ENCODE measurements at regions not wholly inside any gene's neighbourhood (a gene's known extent, or its start where the extent isn't known, plus 50 kb on each side); places are given as distances from the start of the nearest gene placed in this dataset.

GRCh38 chr6:121865811-121866210 is 430.4 kb downstream of the GJA1 start:
- H4K20me1 ChIP-seq (ENCODE audit: insufficient read depth, low read length), result no peaks in the 10 kb centered on the region
- ChIA-PET CTCF (ENCODE audit: low intra/inter-chr PET ratio, low total read pairs) (no interaction called here), POLR2A (no interaction called here)
- H3K9ac ChIP-seq (ENCODE audit: insufficient read depth, low read depth, low read length), result no peak overlapping the region
- intact Hi-C loops (cut with micrococcal nuclease; ENCODE audit: unreplicated experiment) (no loop called here), in situ Hi-C loops (cut with HindIII; ENCODE audit: extremely low pct_ligation_motif_present, low pct_unique_long_range_greater_than_20kb) (no loop called here)
- FAIRE-seq (no peak), ATAC-seq (no peak), DNase-seq (ENCODE audit: low spot score) (no peak)
- 0% methylated on average over 1 of the region's 1 CpG for WGBS (ENCODE audit: low lambda C conversion rate)
- no peak overlapping the region for H3K4me2 ChIP-seq (ENCODE audit: low read depth, low read length)
- H3K27ac ChIP-seq (ENCODE audit: extremely low read length, insufficient read depth, low read length), result no peak overlapping the region
- no peak overlapping the region for H2AFZ ChIP-seq (ENCODE audit: low read length)
- no peaks in the 10 kb centered on the region for H3K79me2 ChIP-seq (ENCODE audit: insufficient read depth, low read length)
- no peaks in the 10 kb centered on the region for H3K36me3 ChIP-seq (replicated peaks in 1 of 2; ENCODE audit: control insufficient read depth in 1 of 2, insufficient read depth in 2 of 2, low read length in 2 of 2)
- H3K9me3 ChIP-seq (ENCODE audit: low read length), result no peaks in the 10 kb centered on the region
- no peak overlapping the region for H3K4me3 ChIP-seq (replicated peaks in 1 of 3; ENCODE audit: insufficient read depth in 1 of 3, low read depth in 2 of 3, low read length in 3 of 3)
- no peaks in the 10 kb centered on the region for H3K27me3 ChIP-seq (ENCODE audit: control insufficient read depth in 1 of 2, insufficient read depth in 2 of 2, low read length in 2 of 2)
- TF ChIP-seq MBNL3 (CRISPR knock-in tag; conservative IDR thresholded peaks at IDR 0.05) (no peak), TOE1 (CRISPR knock-in tag; IDR thresholded peaks at IDR 0.05) (no peak), SIX1 (CRISPR knock-in tag; IDR thresholded peaks at IDR 0.05; ENCODE audit: borderline replicate concordance) (no peak), ZSCAN29 (CRISPR knock-in tag; conservative IDR thresholded peaks at IDR 0.05) (no peak), NCOA2 (CRISPR knock-in tag; IDR thresholded peaks at IDR 0.05) (no peak), ELF4 (CRISPR knock-in tag; IDR thresholded peaks at IDR 0.05; ENCODE audit: borderline replicate concordance) (no peak), HOXA7 (CRISPR knock-in tag; IDR thresholded peaks at IDR 0.05) (no peak), RFXANK (CRISPR knock-in tag; IDR thresholded peaks at IDR 0.05) (no peak), ZBTB34 (CRISPR knock-in tag; IDR thresholded peaks at IDR 0.05) (no peak), E2F5 (CRISPR knock-in tag; conservative IDR thresholded peaks at IDR 0.05) (no peak), ZNF276 (CRISPR knock-in tag; IDR thresholded peaks at IDR 0.05; ENCODE audit: low read depth) (no peak), ZNF772 (CRISPR knock-in tag; IDR thresholded peaks at IDR 0.05) (no peak), TMF1 (CRISPR knock-in tag; IDR thresholded peaks at IDR 0.05; ENCODE audit: low read depth) (no peak), ZKSCAN8 (CRISPR knock-in tag; IDR thresholded peaks at IDR 0.05; ENCODE audit: borderline replicate concordance) (no peak), ZSCAN31 (CRISPR knock-in tag; IDR thresholded peaks at IDR 0.05; ENCODE audit: low read depth) (no peak)
- BruUV-seq (replicated peaks), result no TSS peak
- no peaks in the 10 kb centered on the region for H3K4me1 ChIP-seq (ENCODE audit: insufficient read depth, low read length)
